Right cardiac atrium (tissue), 5 donors: ENCODE measurements at regions not wholly inside any gene's neighbourhood (a gene's known extent, or its start where the extent isn't known, plus 50 kb on each side); places are given as distances from the start of the nearest gene placed in this dataset.

ENCODE experiments used
- ATAC-seq, 2 donors: fragments of 200-7000 bp; cut with Tn5 transposase; one replicate each; pipeline versions ENCODE4 v1.8.0 to v1.9.1; 2020; ENCODE audit warnings: moderate library complexity in 2 of 2, mild to moderate bottlenecking in 1 of 2
- DNase-seq, 3 donors: peaks; one replicate each; pipeline ENCODE4 v3.0.0-alpha.2; 2020
- H3K27ac ChIP-seq: one replicate; pipeline ENCODE4 v1.5.1; 2013; ENCODE audit warnings: mild to moderate bottlenecking, low read length, control low read depth, moderate library complexity
- H3K27me3 ChIP-seq: one replicate; pipeline ENCODE4 v1.6.1; 2013; ENCODE audit not compliant: control insufficient read depth, insufficient read depth
- H3K4me1 ChIP-seq: one replicate; pipeline ENCODE4 v1.6.1; 2013; ENCODE audit warnings: low read length; ENCODE audit not compliant: control insufficient read depth, insufficient read depth
- H3K4me3 ChIP-seq: one replicate; pipeline ENCODE4 v1.5.1; 2013; ENCODE audit warnings: low read length, control low read depth
- H3K9me3 ChIP-seq: one replicate; pipeline ENCODE4 v1.6.1; 2013; ENCODE audit warnings: low read length; ENCODE audit not compliant: control insufficient read depth
- WGBS: extraction: QIAGEN DNeasy Blood & Tissue Kit; methylation state at CpG from one replicate; pipeline ENCODE4 v1.1.7; 2013; 5-methylcytosine and 5-hydroxymethylcytosine counted together
- intact Hi-C, 4 donors: fragments of 100-400 bp; cut with DNase I; formaldehyde crosslinking; loops; one replicate each; pipeline versions ENCODE4 v1.11.0 to v1.14.0; 2022 to 2023
- donor health status: healthy with polysubstance abuse.
- donor health status: DM: no; HTN: yes; CAD: no.
- donor health status: DM: no; HTN: no; CAD: no.
- donor health status: DM: no; HTN: yes; CAD: no; lungs with severe emphysema.
- donor health status: DM: yes; HTN: yes; CAD: no.

GRCh38 chr2:238551091-238551490 lies 124.4 kb downstream of the ASB1 start:
- no peak overlapping the region for H3K4me3 ChIP-seq
- no peak overlapping the region for H3K27ac ChIP-seq
- ATAC-seq, result no peak
- DNase-seq, result no peak
- no peaks in the 10 kb centered on the region for H3K27me3 ChIP-seq
- intact Hi-C loops, result no loop called here
- H3K4me1 ChIP-seq, result no peaks in the 10 kb centered on the region
- H3K9me3 ChIP-seq, result no peaks in the 10 kb centered on the region
- 87% methylated on average over 3 of the region's 3 CpGs for WGBS

- Histone ChIP-seq H3K9me3 (no peaks in the 10 kb centered on the region), H3K4me3 (no peak overlapping the region), H3K4me1 (no peaks in the 10 kb centered on the region), H3K27ac (no peak overlapping the region), H3K27me3 (no peaks in the 10 kb centered on the region)
- WGBS, result 89% methylated on average over 5 of the region's 5 CpGs
- intact Hi-C loops, result no loop called here
- no peak for ATAC-seq
- no peak for DNase-seq
Observed at GRCh38 chr2:238552226-238552625, 125.5 kb downstream of the ASB1 start.

- H3K27me3 ChIP-seq, result no peaks in the 10 kb centered on the region
- no peak overlapping the region for H3K4me3 ChIP-seq
- no peak overlapping the region for H3K27ac ChIP-seq
- DNase-seq (no peak), ATAC-seq (no peak)
- H3K9me3 ChIP-seq, result no peaks in the 10 kb centered on the region
- H3K4me1 ChIP-seq, result no peaks in the 10 kb centered on the region
- intact Hi-C loops, result no loop called here
- 94% methylated on average over 4 of the region's 4 CpGs for WGBS
Observed at GRCh38 chr2:238553159-238553558, 126.4 kb downstream of the ASB1 start.

GRCh38 chr2:238554468-238555315 lies 128.0 kb downstream of the ASB1 start:
- Histone ChIP-seq H3K27me3 (no peaks in the 10 kb centered on the region), H3K4me3 (no peak overlapping the region), H3K27ac (no peak overlapping the region), H3K4me1 (no peaks in the 10 kb centered on the region), H3K9me3 (no peaks in the 10 kb centered on the region)
- intact Hi-C loops, result no loop called here
- ATAC-seq (no peak), DNase-seq (no peak)
- WGBS, result 59% methylated on average over 26 of the region's 26 CpGs

GRCh38 chr2:238555786-238556542 lies 129.2 kb downstream of the ASB1 start:
- no peak for DNase-seq
- Histone ChIP-seq H3K27ac (no peak overlapping the region), H3K27me3 (no peaks in the 10 kb centered on the region), H3K4me3 (no peak overlapping the region), H3K4me1 (no peaks in the 10 kb centered on the region), H3K9me3 (no peaks in the 10 kb centered on the region)
- intact Hi-C loops, result no loop called here
- no peak for ATAC-seq
- WGBS, result 78% methylated on average over 13 of the region's 13 CpGs

GRCh38 chr2:238557431-238557830 lies 130.7 kb downstream of the ASB1 start:
- Histone ChIP-seq H3K4me3 (no peak overlapping the region), H3K4me1 (no peaks in the 10 kb centered on the region), H3K27ac (no peak overlapping the region), H3K27me3 (no peaks in the 10 kb centered on the region), H3K9me3 (no peaks in the 10 kb centered on the region)
- DNase-seq (no peak), ATAC-seq (no peak)
- WGBS, result 89% methylated on average over 5 of the region's 5 CpGs
- intact Hi-C loops, result no loop called here

GRCh38 chr2:238557936-238558335 lies 131.2 kb downstream of the ASB1 start:
- WGBS, result 82% methylated on average over 11 of the region's 11 CpGs
- intact Hi-C loops, result no loop called here
- ATAC-seq (no peak), DNase-seq (no peak)
- Histone ChIP-seq H3K9me3 (no peaks in the 10 kb centered on the region), H3K27me3 (no peaks in the 10 kb centered on the region), H3K4me3 (no peak overlapping the region), H3K27ac (no peak overlapping the region), H3K4me1 (no peaks in the 10 kb centered on the region)

- Histone ChIP-seq H3K4me1 (no peaks in the 10 kb centered on the region), H3K27me3 (no peaks in the 10 kb centered on the region), H3K27ac (no peak overlapping the region), H3K4me3 (no peak overlapping the region), H3K9me3 (no peaks in the 10 kb centered on the region)
- intact Hi-C loops, result no loop called here
- peak; percentile 23 to 41 for ATAC-seq
- WGBS, result 85% methylated on average over 19 of the region's 19 CpGs
- DNase-seq, result no peak
Observed at GRCh38 chr2:238558456-238559099, 131.9 kb downstream of the ASB1 start.

GRCh38 chr2:238560234-238560633 lies 133.5 kb downstream of the ASB1 start:
- H3K9me3 ChIP-seq, result no peaks in the 10 kb centered on the region
- ATAC-seq (peak in 1 of 2 donors; percentile 6), DNase-seq (no peak)
- no peaks in the 10 kb centered on the region for H3K4me1 ChIP-seq
- H3K4me3 ChIP-seq, result no peak overlapping the region
- WGBS, result 69% methylated on average over 11 of the region's 11 CpGs
- intact Hi-C loops, result no loop called here
- H3K27me3 ChIP-seq, result no peaks in the 10 kb centered on the region
- H3K27ac ChIP-seq, result no peak overlapping the region

- no peaks in the 10 kb centered on the region for H3K27me3 ChIP-seq
- intact Hi-C loops, result no loop called here
- H3K4me3 ChIP-seq, result no peak overlapping the region
- no peaks in the 10 kb centered on the region for H3K4me1 ChIP-seq
- ATAC-seq, result no peak
- no peak for DNase-seq
- 83% methylated on average over 6 of the region's 6 CpGs for WGBS
- no peak overlapping the region for H3K27ac ChIP-seq
- no peaks in the 10 kb centered on the region for H3K9me3 ChIP-seq
Observed at GRCh38 chr2:238561230-238561629, 134.5 kb downstream of the ASB1 start.

GRCh38 chr2:238562446-238562845 lies 135.7 kb downstream of the ASB1 start:
- Histone ChIP-seq H3K4me1 (no peaks in the 10 kb centered on the region), H3K27me3 (no peaks in the 10 kb centered on the region), H3K4me3 (no peak overlapping the region), H3K9me3 (no peaks in the 10 kb centered on the region), H3K27ac (no peak overlapping the region)
- DNase-seq, result no peak
- intact Hi-C loops, result no loop called here
- no peak for ATAC-seq
- 74% methylated on average over 8 of the region's 8 CpGs for WGBS
